OCI-LY1 (cell line): ENCODE measurements at regions not wholly inside any gene's neighbourhood (a gene's known extent, or its start where the extent isn't known, plus 50 kb on each side); places are given as distances from the start of the nearest gene placed in this dataset.

Experiments used
- H2AFZ ChIP-seq: fragments of 200-600 bp; sonication (generic), shearing (Covaris generic); 2 replicates; pipeline ENCODE4 v1.6.0; 2014; ENCODE audit warnings: antibody characterized with exemption, mild to moderate bottlenecking, low read length
- H3F3A ChIP-seq: fragments of 200-600 bp; sonication (generic), shearing (Covaris generic); 2 replicates; pipeline ENCODE4 v1.6.0; 2014; ENCODE audit warnings: mild to moderate bottlenecking, antibody characterized with exemption, low read length, moderate library complexity; ENCODE audit not compliant: insufficient read depth
- H3K27ac ChIP-seq: fragments of 200-600 bp; sonication (generic); 2 replicates; pipeline ENCODE4 v1.5.1; 2014; ENCODE audit warnings: low read length, mixed run types, mild to moderate bottlenecking, low read depth; ENCODE audit not compliant: poor library complexity, severe bottlenecking
- H3K27me3 ChIP-seq: fragments of 200-600 bp; sonication (generic); 2 replicates; pipeline ENCODE4 v1.6.0; 2014; ENCODE audit warnings: antibody characterized with exemption, mild to moderate bottlenecking, low read length, moderate library complexity; ENCODE audit not compliant: insufficient read depth
- H3K36me3 ChIP-seq: fragments of 200-600 bp; sonication (generic); 2 replicates; pipeline ENCODE4 v1.6.1; 2014; ENCODE audit warnings: mild to moderate bottlenecking, antibody characterized with exemption, low read length, moderate library complexity, mixed read lengths; ENCODE audit not compliant: insufficient read depth
- H3K4me1 ChIP-seq: fragments of 200-600 bp; sonication (generic); 2 replicates; pipeline ENCODE4 v1.5.1; 2014; ENCODE audit warnings: mild to moderate bottlenecking, low read length, moderate library complexity; ENCODE audit not compliant: insufficient read depth, severe bottlenecking
- H3K4me2 ChIP-seq: fragments of 200-600 bp; sonication (generic), shearing (Covaris generic); 2 replicates; pipeline ENCODE4 v1.6.1; 2014; ENCODE audit warnings: low read length
- H3K4me3 ChIP-seq: fragments of 200-600 bp; sonication (generic); 2 replicates; pipeline ENCODE4 v1.5.1; 2014; ENCODE audit warnings: low read length, low read depth, mild to moderate bottlenecking, mixed read lengths; ENCODE audit not compliant: poor library complexity, severe bottlenecking
- H3K79me2 ChIP-seq: fragments of 200-600 bp; shearing (Covaris generic); 2 replicates; pipeline ENCODE4 v1.6.1; 2016; ENCODE audit warnings: mixed run types, low read length, mixed read lengths; ENCODE audit not compliant: insufficient read depth
- H3K9ac ChIP-seq: fragments of 200-600 bp; sonication (generic), shearing (Covaris generic); 2 replicates; pipeline ENCODE4 v1.6.1; 2014; ENCODE audit warnings: mild to moderate bottlenecking, low read length, mixed read lengths
- H3K9me2 ChIP-seq: fragments of 200-600 bp; sonication (generic), shearing (Covaris generic); 2 replicates; pipeline ENCODE4 v1.6.1; 2014; ENCODE audit warnings: low read depth, mild to moderate bottlenecking, low read length, mixed read lengths
- H3K9me3 ChIP-seq: fragments of 200-600 bp; shearing (Covaris generic); 2 replicates; pipeline ENCODE4 v1.6.1; 2014; ENCODE audit warnings: low read length, mixed read lengths
- H4K20me1 ChIP-seq: fragments of 200-600 bp; sonication (generic), shearing (Covaris generic); 2 replicates; pipeline ENCODE4 v1.6.0; 2016; ENCODE audit warnings: mild to moderate bottlenecking, low read length; ENCODE audit not compliant: insufficient read depth
- EZH2 ChIP-seq: fragments of 200-600 bp; sonication (generic), shearing (Covaris generic); IDR thresholded peaks from 2 replicates; pipeline ENCODE4 v1.8.0; 2017; ENCODE audit warnings: borderline replicate concordance, mixed run types, mild to moderate bottlenecking, antibody characterized with exemption, low read length, moderate library complexity, mixed read lengths
- TF ChIP-seq, protein P1 (sequence below): fragments of 200-600 bp; sonication (generic), shearing (Covaris generic); IDR thresholded peaks from 2 replicates; pipeline ENCODE4 v1.5.1; 2017; ENCODE audit warnings: mild to moderate bottlenecking, antibody characterized with exemption, low read length, moderate library complexity, mixed read lengths

DNA sequence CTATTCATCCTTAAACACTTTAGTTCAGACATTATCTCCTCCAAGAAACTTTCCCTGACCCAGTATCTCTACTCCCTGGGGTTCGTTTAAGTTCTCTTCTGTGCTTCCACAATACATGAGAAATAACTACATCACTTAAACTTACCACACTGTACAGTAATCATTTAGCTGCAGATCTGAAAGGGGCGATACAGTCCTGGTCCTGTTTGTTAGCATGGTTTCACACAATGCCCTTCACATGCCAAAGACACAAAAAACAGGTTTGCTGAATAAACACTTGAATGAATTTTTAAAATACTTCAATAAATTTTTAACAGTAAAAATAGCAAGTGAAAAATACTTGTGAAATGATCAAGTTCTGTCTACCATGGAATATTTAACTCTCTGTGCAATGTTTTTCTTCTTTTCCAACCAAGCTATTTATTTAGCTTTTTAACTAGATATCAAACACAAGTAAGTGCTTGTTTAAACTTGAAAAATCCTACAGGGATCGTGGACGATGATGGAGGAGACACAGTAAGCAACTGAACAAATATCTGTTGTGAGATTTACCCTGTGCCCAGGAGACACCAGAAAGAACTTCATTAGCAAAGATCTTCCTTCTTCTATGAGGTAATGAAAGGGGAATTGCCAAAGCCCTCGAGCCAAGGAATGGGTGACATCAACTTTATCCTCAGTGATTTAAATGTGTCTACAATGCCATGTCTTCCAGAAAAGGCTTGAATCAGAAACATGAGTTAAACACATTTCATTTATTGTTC, 255.6 kb upstream of the GRIP1 start:
- TF ChIP-seq, protein P1, sequence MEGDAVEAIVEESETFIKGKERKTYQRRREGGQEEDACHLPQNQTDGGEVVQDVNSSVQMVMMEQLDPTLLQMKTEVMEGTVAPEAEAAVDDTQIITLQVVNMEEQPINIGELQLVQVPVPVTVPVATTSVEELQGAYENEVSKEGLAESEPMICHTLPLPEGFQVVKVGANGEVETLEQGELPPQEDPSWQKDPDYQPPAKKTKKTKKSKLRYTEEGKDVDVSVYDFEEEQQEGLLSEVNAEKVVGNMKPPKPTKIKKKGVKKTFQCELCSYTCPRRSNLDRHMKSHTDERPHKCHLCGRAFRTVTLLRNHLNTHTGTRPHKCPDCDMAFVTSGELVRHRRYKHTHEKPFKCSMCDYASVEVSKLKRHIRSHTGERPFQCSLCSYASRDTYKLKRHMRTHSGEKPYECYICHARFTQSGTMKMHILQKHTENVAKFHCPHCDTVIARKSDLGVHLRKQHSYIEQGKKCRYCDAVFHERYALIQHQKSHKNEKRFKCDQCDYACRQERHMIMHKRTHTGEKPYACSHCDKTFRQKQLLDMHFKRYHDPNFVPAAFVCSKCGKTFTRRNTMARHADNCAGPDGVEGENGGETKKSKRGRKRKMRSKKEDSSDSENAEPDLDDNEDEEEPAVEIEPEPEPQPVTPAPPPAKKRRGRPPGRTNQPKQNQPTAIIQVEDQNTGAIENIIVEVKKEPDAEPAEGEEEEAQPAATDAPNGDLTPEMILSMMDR: no peak
- no peak for TF ChIP-seq EZH2
- Histone ChIP-seq H3K4me1 (no peaks in the 10 kb centered on the region), H3K4me3 (no peak overlapping the region), H3F3A (no peaks in the 10 kb centered on the region), H3K36me3 (no peaks in the 10 kb centered on the region), H3K9me3 (no peaks in the 10 kb centered on the region), H3K27me3 (no peaks in the 10 kb centered on the region), H3K4me2 (no peak overlapping the region), H3K9ac (no peak overlapping the region), H3K27ac (no peak overlapping the region), H4K20me1 (no peaks in the 10 kb centered on the region), H3K79me2 (no peaks in the 10 kb centered on the region), H3K9me2 (no peaks in the 10 kb centered on the region), H2AFZ (no peak overlapping the region)

DNA sequence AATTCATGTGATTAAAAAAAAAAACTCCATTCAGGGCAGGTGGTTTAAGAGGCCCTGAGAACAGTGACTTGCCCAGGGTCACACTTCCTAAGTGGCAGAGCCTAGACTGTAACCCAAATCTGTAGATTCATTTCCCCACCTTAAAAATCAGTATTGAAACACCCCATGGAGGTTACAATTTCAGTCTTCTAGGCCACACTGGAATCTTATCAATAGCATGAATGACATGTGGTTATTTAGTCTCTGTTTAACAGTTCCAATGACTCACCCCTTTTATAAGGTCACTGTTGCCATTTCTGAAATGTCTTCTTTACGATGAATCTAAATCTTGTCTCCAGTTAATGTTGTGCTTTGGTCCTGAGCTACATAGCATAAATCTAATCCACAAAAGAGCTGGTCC, 262.3 kb upstream of the GRIP1 start:
- H3K36me3 ChIP-seq: no peaks in the 10 kb centered on the region
- H3K27ac ChIP-seq: no peak overlapping the region
- no peaks in the 10 kb centered on the region for H3K79me2 ChIP-seq
- no peak overlapping the region for H3K9ac ChIP-seq
- H3K4me1 ChIP-seq: no peaks in the 10 kb centered on the region
- no peaks in the 10 kb centered on the region for H3F3A ChIP-seq
- H4K20me1 ChIP-seq: no peaks in the 10 kb centered on the region
- no peaks in the 10 kb centered on the region for H3K9me2 ChIP-seq
- no peaks in the 10 kb centered on the region for H3K9me3 ChIP-seq
- H3K4me2 ChIP-seq: no peak overlapping the region
- no peak for TF ChIP-seq EZH2
- TF ChIP-seq, protein P1: no peak
- H2AFZ ChIP-seq: no peak overlapping the region
- no peak overlapping the region for H3K4me3 ChIP-seq
- H3K27me3 ChIP-seq: no peaks in the 10 kb centered on the region

DNA sequence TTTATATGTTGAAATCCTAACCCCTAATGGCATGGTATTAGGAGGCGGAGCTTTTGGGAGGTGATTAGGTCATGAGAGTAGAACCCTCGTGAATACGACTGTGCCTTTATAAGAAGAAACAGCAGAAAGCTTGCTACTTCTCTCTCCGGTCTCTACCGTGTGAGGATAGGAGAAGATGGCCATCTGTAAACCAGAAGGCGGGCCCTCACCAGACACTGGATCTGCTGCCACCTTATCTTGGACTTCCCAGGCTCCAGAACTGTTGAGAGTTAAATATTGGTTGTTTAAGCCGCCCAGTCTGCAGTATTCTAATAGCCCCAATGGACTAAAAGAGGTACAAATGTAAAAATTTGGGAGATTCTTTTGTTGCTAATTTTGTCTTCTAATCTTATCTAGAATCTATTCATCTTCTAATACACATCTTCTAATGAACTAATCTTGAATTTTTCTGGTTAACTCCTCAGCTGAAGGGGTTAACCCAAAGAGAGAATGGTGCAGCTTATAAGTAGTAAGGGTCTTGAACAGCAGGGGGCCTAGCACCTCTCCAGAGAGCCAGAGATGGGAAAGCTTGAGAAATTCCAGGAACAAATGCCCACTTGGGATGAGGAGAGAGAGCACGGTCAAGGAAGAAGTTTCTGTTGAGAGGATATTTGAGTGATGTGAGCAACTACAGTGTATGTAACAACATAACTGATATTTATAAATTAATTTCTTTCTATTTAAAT, 264.0 kb upstream of the GRIP1 start:
- Histone ChIP-seq H3K4me2 (no peak overlapping the region), H3K27me3 (no peaks in the 10 kb centered on the region), H3K4me1 (no peaks in the 10 kb centered on the region), H3K9me2 (no peaks in the 10 kb centered on the region), H3K36me3 (no peaks in the 10 kb centered on the region), H3K4me3 (no peak overlapping the region), H2AFZ (no peak overlapping the region), H3K9ac (no peak overlapping the region), H4K20me1 (no peaks in the 10 kb centered on the region), H3F3A (no peaks in the 10 kb centered on the region), H3K9me3 (no peaks in the 10 kb centered on the region), H3K27ac (no peak overlapping the region), H3K79me2 (no peaks in the 10 kb centered on the region)
- TF ChIP-seq, protein P1: no peak
- TF ChIP-seq EZH2: no peak
